GM18511 (cell line): ENCODE measurements at regions not wholly inside any gene's neighbourhood (a gene's known extent, or its start where the extent isn't known, plus 50 kb on each side); places are given as distances from the start of the nearest gene placed in this dataset.
"Not testable (repeated sequence)": the region's sequence is repeated elsewhere in the genome, so short reads cannot be mapped to it uniquely, and the experiment has no call there.

Experiments
- ATAC-seq: cut with Tn5 transposase; IDR thresholded peaks from one replicate; pipeline ENCODE4 v1.9.1; 2021; ENCODE audit warnings: mild to moderate bottlenecking, moderate library complexity; ENCODE audit not compliant: unreplicated experiment

DNA sequence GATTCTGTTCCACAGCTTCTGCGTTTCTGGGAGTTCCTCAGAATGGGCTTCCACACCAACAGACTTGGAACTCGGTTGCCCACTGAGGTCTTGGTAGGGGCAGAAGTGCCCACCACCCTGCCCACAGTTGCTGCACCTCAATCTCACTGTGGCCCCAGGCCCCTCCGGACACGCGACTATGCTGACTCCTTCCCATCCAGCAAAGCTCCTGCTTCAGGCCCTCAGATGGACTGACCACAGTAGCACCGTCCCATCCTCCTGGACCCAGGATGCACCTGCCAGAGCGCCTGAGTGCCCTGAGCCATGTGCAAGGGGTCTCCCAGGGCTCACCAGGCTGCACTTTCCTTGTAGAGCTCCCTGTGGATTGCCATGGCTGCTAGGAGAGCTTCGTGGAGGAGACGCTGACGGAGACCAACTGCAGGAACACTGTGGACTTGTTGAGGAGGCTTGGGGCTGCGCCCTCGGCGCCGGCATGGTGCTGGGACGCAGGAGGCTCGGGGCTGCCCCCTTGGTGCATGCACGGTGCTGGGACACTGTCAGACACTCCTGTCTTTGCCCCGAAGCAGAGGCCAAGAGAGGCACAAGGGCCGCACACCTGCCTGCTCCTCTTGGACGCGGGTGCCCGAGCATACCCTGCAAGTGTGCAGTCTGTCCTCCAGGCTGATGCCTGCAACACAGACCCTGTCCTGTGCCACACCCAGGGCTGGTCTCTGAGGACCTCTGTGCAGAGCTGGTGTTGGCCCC lies 201.3 kb downstream of the LIPI start:
- ATAC-seq = not testable (repeated sequence)

DNA sequence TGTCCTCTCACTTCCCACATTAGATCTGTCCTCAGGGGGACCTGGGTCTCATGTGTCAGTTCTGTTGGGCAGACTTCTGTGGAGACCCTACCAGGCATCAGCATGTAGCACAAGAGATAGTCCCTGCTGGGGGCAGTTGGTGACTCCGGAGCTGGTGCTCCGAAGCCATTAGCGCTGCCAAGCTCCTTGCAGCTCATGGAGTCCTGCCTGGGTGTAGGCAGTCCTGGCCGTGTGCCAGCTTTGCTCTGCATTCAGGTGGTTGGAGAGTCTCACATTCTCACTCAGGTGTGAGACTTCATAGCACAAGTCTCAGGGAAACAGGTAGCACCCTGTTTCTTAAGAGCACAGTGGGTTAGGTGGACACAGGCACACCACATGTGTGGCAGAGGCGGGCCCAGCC lies 202.3 kb downstream of the LIPI start:
- ATAC-seq = not testable (repeated sequence)

DNA sequence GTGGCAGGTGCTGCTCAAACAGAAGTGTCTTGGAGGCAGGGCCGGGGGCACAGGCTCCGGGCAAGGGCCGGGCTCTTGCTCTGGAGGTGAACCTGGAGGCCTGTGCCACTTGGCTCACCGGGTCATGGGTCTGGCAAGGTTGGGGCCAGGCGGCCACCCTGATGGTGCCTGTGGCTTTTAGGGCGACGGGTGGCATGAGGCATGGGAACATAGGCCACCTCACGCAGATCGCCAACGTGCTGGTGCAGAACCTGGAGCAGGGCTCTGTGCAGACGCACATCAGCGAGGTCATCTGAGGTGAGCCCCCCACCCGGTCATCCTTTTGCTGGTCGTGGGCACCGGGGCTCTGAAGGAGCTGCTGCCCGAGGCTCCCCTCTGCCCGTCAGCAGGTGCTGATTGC lies 202.7 kb downstream of the LIPI start:
- not testable (repeated sequence) for ATAC-seq

DNA sequence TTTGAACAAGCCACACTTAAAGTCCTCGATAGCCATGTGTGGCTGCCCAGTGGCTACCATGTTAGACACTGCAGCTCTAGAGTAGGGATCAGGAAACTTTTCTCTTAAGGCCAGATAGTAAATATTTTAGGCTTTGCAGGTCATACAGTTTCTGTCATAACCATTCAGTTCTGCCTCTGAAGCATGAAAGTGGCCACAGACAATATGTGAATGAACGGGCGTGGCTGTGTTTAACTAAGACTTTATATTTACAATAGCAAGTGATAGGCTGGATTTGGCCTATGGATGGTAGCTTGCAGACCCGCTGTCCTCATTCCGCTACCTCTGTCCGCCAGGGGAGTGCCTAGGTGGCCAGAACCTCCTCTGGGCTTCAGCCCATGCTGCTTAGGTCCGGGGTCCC lies 204.6 kb downstream of the LIPI start:
- ATAC-seq = not testable (repeated sequence)

DNA sequence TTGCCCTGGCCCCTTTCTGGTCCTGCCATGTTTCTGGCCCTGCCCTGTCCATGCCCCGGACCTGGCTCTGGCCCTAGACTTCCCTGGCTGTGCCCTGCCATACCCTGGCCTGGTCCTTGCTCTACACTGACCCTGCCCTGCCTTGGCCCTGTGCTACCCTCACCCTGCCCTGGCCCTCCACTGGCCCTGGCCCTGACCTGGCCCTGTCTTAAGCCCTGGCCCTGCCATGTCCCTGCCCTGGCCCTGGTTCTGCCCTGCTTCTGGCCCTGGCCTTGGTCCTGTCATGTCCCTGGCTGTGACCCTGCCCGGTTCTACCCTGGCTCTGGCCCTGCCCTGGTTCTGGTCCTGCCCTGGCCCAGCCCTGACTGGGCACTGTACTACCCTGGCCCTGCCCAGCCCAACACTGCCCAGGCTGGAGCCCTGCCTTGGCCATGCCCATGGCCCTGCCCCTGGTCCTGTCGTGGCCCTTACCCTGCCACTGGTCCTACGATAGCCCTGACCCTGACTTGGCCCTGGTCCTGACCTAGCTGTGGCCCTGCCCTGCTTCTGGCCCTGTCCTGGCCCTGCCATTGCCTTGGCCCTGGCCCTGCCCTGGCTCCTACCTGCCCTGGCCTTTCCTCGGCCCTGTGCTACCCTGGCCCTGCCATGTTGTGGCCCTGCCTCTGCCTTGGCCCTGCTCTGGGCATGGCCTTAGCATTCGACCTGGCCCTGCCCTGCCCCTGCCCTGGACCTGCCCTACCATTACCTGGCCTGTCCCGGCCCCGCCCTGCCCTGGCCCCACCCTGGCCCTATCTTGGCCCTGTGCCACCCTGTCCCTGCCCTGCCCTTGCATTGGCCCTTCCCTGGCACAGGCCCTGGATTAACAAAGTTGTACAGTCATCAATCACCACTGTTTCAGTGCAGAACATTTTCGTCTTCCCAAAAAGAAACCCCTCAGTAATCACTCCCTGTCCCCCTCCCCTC lies 223.5 kb downstream of the LIPI start:
- ATAC-seq = not testable (repeated sequence)

DNA sequence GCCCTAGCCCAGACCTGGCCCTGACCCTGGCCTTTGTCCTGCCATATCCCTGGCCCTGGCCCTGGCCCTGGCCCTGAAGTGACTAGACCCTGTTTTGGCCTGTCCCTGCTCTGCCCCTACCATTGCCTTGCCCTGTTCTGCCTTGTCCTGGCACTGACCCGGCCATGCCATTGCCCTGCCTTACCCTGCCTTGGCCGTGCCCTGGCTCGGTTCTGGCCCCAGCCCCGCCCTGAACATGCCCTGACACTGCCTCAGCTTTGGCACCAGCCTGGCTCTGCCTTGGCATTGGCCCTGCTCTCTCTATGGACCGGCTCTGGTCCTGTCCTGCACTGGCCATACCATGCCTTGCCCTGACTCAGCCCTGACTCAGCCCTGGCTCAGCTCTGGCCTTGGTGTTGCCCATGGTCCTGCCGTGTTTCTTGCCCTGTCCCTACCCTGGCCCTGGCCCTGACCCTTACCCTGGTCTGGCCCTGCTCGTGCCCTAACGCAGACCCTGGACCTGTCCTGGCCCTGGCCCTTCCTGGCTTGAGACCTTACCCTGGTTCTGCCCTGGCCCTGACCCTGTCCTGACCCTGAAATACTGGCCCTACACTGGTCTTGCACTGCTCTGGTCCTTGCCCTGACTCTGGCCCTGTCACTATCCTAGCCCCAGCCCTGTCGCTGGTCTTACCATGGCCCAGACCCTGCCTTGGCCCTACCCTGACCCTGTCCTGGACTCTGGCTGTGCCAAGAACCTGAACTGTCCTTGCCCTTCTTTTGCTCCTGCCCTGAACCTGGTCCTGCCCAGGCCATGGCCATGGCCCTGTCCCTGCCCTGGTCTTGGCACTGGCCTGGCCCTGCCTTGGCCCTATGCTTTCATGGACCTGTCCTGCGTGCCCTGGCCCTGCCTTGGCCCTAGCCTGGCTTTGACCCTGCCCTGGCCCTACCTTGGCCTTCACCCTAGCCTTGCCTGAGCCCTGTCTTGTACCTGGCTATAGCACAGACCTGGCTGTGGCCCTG lies 224.6 kb downstream of the LIPI start:
- not testable (repeated sequence) for ATAC-seq

DNA sequence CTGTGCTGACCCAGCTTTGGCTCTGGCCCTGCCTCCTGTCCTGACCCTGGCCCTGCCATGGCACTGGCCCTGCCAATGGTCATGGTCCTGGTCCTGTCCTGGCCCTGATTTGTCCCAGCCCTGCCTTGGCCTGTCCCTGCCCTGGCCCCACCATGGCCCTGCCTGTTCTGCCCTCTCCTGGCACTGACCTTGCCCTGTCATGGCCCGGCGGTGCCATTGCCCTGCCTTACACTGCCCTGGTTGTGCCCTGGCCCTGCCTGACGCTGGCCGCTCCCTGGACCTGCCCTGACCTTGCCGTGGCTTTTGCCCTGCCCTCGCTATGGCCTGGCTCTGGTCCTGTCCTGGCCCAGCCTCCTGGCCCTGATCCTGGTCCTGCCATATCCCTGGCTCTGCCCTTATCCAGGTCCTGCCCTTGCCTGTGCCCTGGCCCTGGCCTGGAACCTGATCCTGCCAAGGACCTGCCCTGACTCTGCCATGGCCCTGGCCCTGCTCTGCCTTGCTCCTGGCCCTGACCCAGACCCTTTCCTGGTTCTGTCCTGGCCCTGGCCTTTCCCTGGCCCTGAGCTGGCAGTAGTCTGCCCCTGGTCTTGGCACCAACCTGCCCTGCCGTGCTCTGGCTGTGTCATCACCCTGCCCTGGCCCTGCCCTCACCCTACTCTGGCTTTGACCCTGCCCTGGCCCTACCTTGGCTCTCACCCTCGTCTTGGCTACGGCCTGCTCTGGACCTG lies 225.5 kb downstream of the LIPI start:
- ATAC-seq = not testable (repeated sequence)

DNA sequence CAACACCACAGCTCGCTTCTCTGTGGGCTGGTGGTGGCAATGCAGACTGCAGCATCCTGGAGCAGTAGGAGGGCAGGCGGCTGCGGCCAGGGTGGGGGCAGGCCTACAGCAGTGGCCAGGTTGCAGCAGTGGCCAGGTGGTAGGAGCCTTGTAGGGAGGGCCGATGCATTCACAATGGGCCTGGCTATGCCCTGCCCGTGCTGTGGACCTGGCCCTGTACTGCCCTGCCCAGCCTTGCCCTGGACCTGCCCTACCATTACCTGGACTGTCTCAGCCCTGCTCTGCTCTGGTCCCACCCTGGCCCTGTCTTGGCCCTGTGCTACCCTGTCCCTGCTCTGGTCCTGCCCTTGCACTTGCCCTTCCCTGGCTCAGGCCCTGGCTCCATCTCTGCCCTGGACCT lies 226.0 kb downstream of the LIPI start:
- not testable (repeated sequence) for ATAC-seq

DNA sequence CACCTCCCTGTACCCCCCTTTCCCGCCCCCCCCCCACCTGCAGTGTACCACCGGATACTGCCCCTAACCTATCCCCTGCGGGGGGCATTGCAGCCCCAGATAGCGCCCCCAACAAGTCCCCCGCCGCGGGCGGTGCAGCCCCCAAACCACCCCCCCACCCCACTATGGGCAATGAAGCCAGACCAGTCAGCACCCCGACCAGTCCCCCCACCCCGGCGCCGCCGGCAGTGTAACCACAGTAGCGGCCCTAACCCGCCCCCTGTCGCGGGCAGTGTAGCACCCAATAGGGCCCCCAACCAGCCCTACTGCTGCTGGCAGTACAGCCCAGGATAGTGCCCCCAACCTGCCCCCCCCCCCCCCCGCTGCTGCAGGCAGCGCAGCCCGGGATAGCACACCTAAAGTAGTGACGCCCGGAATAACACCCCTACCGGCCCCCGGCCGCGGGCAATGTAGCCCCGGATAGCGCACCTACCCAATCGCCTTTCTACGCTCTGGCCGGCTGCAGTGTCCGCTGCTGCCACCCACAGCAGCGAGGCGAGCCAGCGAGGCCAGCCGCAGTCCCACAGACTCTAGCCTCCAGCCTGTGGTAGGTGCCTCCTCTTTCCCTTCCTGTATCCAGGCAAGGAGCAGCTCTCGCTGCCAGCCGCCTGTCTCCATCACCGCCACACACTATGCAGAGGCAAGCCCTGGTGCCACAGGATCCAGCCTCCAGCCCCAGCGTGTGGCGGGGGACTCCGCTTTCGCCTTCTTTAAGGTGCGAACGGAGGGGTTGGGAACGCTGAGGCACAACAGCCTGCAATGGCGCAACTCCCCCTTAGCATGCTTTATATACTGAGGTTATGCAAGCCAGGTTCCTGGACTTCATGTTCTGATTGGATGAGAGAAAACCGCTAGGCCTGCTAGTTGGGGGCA lies 229.3 kb downstream of the LIPI start:
- ATAC-seq = not testable (repeated sequence)

DNA sequence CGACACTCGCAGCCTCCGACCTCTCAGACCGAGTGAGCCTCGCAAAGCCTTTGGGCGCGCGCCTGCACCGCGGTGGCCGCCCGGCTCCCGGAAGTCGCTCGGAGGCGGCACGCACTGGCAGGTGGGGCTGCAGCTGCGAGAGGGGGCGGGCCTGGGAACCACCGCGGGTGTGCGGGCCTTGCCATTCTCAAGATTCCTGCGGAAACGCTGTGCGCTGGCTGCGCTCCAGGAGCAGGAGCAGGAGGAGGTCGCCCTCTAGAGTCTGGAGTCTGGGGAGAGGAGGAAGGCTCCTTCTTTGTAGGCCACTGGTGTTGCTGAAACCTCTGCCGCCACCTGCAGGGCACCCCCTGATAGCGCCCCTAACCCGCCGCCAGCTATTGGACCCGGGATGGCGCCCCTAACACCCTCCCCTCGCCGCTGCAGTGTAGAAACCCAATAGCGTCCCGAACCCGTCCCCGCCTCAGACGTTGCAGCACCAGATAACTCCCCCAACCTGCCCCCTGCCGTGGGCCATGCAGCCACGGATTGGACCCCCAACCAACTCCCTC lies 230.6 kb downstream of the LIPI start:
- peak; percentile 95 for ATAC-seq

DNA sequence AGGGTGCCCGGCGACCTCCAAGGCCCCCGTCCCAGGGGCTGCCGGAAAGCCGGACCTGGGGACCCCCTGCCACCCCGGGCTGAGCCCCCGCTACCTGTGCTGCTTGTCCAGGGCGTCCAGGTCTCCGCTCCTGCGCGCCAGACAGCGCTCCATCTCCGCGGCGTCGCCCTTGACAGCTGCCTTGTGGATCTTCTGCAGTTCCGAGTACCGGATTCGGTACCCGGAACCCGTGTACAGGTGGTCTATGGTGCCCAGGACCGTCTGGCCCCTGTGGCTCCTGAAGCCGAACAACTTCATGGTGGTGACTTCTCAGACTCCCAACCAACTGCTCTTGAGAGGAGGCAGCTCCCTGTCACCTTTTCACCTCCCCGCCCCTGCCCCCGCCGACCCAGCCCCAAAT lies 231.1 kb downstream of the LIPI start:
- ATAC-seq = peak; percentile 31

DNA sequence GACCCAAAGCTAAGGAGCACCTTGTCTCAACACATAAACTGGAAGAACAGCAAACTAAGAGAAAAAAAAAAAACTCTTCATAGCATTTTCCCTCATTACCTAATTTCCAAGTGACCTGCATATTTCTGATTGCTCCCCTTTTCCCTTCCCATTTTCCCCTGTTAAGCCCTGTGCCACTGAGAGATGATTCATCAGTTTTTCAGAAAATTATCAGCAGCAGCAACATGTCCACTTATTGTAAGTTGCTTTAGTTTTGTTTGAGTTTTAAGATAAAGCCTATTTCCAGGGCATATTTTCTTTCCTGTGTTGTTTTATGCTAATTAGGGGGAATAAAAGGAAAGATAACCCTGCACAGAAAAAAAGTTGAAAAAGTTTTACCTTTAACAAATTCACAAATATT lies 236.2 kb downstream of the LIPI start:
- not testable (repeated sequence) for ATAC-seq

DNA sequence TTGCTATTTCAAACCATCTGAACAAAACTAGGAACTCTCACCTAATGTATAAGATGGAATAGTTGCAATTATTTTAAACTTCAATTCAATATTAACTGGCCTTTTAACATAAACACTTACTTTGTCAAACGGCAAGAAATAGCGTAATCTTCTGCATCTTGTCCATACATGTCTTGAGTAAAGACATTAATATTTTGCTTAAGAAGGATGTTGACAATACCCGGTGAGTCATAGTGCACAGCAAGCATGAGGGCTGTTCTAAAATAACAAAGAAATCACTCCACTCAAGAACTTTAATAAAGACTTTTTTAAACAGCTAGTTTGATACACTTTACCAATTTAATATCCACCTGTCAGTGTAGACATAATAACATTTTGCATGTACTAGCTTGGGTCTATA lies 240.9 kb downstream of the LIPI start:
- not testable (repeated sequence) for ATAC-seq

DNA sequence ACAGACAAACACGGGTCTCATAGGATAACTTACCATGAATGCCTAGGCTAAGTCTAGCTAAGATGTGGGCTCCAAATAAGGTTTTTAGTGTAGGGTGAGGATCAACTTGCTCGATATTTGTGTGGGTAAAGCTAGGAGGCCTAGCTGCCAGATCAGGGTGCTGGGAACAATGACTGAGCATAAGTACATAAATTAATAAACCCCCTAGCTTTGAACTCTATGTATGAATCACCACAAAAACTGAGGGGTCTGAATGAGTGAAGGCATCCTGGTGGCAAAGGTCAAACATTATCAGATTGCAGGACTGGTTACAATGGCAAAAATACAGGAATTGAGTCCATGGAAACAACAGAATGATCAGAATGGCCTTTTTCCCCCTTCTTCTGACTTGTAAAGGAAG lies 241.8 kb downstream of the LIPI start:
- not testable (repeated sequence) for ATAC-seq

DNA sequence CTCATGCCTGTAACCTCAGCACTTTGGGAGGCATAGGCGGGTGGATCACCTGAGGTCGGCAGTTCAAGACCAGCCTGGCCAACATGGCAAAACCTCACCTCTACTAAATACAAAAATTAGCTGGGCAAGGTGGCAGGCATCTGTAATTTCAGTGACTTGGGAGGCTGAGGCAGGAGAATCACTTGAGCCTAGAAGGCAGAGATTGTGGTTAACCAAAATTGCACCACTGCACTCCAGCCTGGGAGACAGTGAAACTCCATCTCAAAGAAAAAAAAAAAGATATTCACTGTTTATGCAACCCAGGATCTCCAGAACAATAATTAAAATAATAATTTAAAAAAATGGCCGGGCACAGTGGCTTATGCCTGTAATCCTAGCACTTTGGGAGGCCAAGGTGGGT lies 247.5 kb downstream of the LIPI start:
- ATAC-seq = not testable (repeated sequence)

DNA sequence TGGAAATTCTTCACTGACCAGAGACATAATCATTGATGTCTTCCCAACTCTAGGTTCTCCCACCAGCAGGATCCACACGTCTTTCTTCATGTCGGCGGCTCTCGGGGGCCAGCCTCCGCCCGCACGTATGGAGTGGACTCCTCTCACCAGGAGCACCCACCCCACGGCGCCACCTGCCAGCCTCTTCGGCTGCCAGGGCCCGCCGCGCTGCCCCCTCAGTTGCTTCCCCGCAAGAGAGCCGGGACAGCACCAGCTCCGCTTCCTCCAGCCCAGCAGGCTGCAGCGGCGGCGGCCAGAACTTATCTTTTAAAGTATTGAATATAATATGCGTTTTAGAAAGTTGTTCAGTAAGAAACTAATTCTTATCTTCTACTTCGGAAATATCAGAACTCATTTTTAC lies 273.5 kb downstream of the LIPI start:
- ATAC-seq = no peak

DNA sequence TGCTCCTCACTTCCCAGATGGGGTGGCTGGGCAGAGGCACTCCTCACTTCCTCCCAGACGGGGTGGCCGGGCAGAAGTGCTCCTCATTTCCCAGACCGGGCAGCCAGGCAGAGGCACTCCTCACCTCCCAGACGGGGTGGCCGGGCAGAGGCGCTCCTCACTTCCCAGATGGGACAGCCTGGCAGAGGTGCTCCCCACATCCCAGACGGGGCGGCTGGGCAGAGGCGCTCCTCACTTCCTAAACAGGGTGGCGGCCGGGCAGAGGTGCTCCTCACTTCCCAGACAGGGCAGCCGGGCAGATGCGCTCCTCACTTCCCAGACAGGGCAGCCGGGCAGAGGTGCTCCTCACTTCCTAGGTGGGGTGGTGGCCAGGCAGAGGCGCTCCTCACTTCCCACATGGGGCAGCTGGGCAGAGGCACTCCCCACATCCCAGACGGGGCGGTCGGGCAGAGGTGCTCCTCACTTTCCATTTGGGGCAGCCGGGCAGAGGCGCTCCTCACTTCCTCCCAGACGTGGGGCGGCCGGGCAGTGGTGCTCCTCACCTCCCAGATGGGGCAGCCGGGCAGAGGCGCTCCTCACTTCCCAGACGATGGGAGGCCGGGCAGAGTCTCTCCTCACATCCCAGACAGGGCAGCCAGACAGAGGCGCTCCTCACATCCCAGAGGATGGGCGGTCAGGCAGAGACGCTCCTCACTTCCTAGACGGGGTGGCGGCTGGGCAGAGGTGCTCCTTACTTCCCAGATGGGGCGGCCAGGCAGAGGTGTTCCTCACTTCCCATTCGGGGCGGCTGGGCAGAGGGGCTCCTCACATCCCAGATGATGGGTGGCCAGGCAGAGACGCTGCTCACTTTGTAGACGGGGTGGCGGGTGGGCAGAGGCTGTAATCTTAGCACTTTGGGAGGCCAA lies 274.5 kb downstream of the LIPI start:
- ATAC-seq = not testable (repeated sequence)
